ENCODE measurements at regions not wholly inside any gene's neighbourhood (a gene's known extent, or its start where the extent isn't known, plus 50 kb on each side); places are given as distances from the start of the nearest gene placed in this dataset.

DNA sequence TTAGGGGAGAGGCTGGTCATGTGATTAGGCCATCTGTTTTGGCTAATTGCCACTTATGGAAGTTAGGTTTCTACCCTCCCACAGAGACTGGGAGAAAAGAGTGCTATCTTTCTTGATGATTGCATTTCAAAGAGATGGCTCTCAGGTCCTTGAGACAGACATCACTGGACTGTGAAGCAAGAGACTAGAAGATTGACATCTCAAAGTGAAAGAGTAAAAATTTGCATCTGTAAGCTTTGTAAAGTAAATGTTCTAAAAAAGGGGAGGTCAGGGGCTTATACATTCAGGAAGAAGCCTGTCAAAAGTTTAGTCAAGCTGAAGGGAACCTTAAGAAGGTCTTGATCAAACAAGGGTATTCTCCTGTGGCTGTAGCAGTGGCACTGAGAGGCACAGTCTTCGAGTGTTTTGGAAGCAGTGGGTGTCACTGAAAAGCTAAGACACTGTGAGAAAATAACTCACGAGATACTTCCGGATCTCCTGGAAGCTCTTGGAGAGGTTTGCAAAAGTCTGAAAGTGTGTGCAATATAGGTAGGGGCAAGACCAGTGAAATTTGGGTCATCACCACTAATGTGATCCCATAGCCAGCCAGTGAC lies 342.1 kb downstream of the PHF14 start:
- H3K9me3 ChIP-seq: no peaks in the 10 kb centered on the region
- no peak overlapping the region for H3K27ac ChIP-seq
- 3% methylated on average over 3 of the region's 3 CpGs for WGBS (ENCODE audit: missing lambda C conversion rate)
- TF ChIP-seq RARB (CRISPR knock-in tag; IDR thresholded peaks at IDR 0.05) (no peak), HDAC2 (IDR thresholded peaks at IDR 0.05) (no peak), RFX5 (IDR thresholded peaks at IDR 0.05) (no peak), MAZ (IDR thresholded peaks at IDR 0.05; ENCODE audit: borderline replicate concordance, low read depth, low read length) (no peak), ZFP36 (IDR thresholded peaks at IDR 0.05; ENCODE audit: borderline replicate concordance, partially characterized antibody) (no peak), POLR2AphosphoS2 (conservative IDR thresholded peaks at IDR 0.05; ENCODE audit: low read length) (no peak), ZC3H11A (IDR thresholded peaks at IDR 0.05) (no peak), MAFK (IDR thresholded peaks at IDR 0.05; ENCODE audit: partially characterized antibody) (no peak), CBX2 (IDR thresholded peaks at IDR 0.05; ENCODE audit: borderline replicate concordance, low read depth) (no peak), ESRRA (IDR thresholded peaks at IDR 0.05; ENCODE audit: borderline replicate concordance, low read length) (no peak), NPAS2 (CRISPR knock-in tag; IDR thresholded peaks at IDR 0.05; ENCODE audit: borderline replicate concordance) (no peak), HOXB5 (CRISPR knock-in tag; IDR thresholded peaks at IDR 0.05) (no peak), FOSB (CRISPR knock-in tag; IDR thresholded peaks at IDR 0.05) (no peak), RCOR1 (IDR thresholded peaks at IDR 0.05; ENCODE audit: low read depth, low read length) (no peak), PHF8 (IDR thresholded peaks at IDR 0.05; ENCODE audit: borderline replicate concordance, low read depth) (no peak)
- TF ChIP-seq, protein P1, sequence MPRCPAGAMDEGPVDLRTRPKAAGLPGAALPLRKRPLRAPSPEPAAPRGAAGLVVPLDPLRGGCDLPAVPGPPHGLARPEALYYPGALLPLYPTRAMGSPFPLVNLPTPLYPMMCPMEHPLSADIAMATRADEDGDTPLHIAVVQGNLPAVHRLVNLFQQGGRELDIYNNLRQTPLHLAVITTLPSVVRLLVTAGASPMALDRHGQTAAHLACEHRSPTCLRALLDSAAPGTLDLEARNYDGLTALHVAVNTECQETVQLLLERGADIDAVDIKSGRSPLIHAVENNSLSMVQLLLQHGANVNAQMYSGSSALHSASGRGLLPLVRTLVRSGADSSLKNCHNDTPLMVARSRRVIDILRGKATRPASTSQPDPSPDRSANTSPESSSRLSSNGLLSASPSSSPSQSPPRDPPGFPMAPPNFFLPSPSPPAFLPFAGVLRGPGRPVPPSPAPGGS (IDR thresholded peaks at IDR 0.05): no peak
- TF ChIP-seq, protein P2, sequence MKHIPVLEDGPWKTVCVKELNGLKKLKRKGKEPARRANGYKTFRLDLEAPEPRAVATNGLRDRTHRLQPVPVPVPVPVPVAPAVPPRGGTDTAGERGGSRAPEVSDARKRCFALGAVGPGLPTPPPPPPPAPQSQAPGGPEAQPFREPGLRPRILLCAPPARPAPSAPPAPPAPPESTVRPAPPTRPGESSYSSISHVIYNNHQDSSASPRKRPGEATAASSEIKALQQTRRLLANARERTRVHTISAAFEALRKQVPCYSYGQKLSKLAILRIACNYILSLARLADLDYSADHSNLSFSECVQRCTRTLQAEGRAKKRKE (CRISPR knock-in tag; IDR thresholded peaks at IDR 0.05; ENCODE audit: low read depth): no peak
- TF ChIP-seq, protein P3, sequence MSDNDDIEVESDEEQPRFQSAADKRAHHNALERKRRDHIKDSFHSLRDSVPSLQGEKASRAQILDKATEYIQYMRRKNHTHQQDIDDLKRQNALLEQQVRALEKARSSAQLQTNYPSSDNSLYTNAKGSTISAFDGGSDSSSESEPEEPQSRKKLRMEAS (IDR thresholded peaks at IDR 0.05): no peak
- H3K4me3 ChIP-seq: no peak overlapping the region
- no peak for ATAC-seq
- ChIA-PET POLR2A (no interaction called here), CTCF (no interaction called here)
- FAIRE-seq: no peak
- H3K4me2 ChIP-seq: no peak overlapping the region
- no peak for DNase-seq (ENCODE audit: low read depth in 1 of 2, low spot score in 1 of 2)
- H3K4me1 ChIP-seq: no peaks in the 10 kb centered on the region

DNA sequence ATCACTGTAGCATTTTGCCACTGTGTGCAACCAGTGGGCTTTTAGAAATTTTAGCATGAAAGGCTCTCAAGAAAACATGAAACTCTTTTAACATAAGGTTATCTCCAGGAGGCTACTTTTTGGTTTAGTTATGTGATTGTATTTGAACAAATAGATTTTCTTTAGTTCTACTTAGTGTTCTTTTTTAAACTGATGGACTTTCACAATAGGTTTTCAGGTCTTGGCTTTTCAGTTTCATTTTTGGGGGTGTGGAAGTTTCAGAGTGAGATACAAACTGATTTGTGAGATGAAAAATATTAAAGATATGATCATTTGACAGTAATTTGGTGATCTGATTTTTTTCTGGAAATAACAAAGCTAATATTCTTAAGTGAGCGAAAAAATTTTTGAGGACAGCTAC lies 344.1 kb downstream of the PHF14 start:
- Histone ChIP-seq H3K4me3 (no peak overlapping the region), H3K9me3 (no peaks in the 10 kb centered on the region), H3K4me1 (no peaks in the 10 kb centered on the region), H3K27ac (no peak overlapping the region), H3K4me2 (no peak overlapping the region)
- DNase-seq (ENCODE audit: low read depth in 1 of 2, low spot score in 1 of 2) (no peak), FAIRE-seq (no peak), ATAC-seq (no peak)
- 8% methylated on average over 1 of the region's 1 CpG for WGBS (ENCODE audit: missing lambda C conversion rate)
- ChIA-PET CTCF (interaction anchor here (1.5 kb wide), 1 partner anchor 17 kb away, joined by 4 read pairs; no protein-coding TSS in a partner anchor), POLR2A (no interaction called here)
- TF ChIP-seq SREBF2 (IDR thresholded peaks at IDR 0.05) (no peak), BHLHE40 (IDR thresholded peaks at IDR 0.05; ENCODE audit: low read depth, low read length) (no peak), FOSB (CRISPR knock-in tag; IDR thresholded peaks at IDR 0.05) (no peak), MAZ (IDR thresholded peaks at IDR 0.05; ENCODE audit: borderline replicate concordance, low read depth, low read length) (no peak), EP300 (IDR thresholded peaks at IDR 0.05) (no peak), FOSL2 (IDR thresholded peaks at IDR 0.05) (no peak), FOSL2 (CRISPR knock-in tag; IDR thresholded peaks at IDR 0.05) (no peak), RAD21 (conservative IDR thresholded peaks at IDR 0.05 in 1 of 2, IDR thresholded peaks at IDR 0.05 in 1 of 2) (no peak), HOXA7 (CRISPR knock-in tag; IDR thresholded peaks at IDR 0.05) (no peak), RNF2 (IDR thresholded peaks at IDR 0.05; ENCODE audit: borderline replicate concordance, low read depth) (no peak), HOXB13 (CRISPR knock-in tag; IDR thresholded peaks at IDR 0.05; ENCODE audit: low read depth) (no peak), ZFP36 (IDR thresholded peaks at IDR 0.05; ENCODE audit: borderline replicate concordance, partially characterized antibody) (no peak), EHF (CRISPR knock-in tag; IDR thresholded peaks at IDR 0.05) (no peak), NPAS2 (CRISPR knock-in tag; IDR thresholded peaks at IDR 0.05; ENCODE audit: borderline replicate concordance) (no peak)
- TF ChIP-seq, protein P4, sequence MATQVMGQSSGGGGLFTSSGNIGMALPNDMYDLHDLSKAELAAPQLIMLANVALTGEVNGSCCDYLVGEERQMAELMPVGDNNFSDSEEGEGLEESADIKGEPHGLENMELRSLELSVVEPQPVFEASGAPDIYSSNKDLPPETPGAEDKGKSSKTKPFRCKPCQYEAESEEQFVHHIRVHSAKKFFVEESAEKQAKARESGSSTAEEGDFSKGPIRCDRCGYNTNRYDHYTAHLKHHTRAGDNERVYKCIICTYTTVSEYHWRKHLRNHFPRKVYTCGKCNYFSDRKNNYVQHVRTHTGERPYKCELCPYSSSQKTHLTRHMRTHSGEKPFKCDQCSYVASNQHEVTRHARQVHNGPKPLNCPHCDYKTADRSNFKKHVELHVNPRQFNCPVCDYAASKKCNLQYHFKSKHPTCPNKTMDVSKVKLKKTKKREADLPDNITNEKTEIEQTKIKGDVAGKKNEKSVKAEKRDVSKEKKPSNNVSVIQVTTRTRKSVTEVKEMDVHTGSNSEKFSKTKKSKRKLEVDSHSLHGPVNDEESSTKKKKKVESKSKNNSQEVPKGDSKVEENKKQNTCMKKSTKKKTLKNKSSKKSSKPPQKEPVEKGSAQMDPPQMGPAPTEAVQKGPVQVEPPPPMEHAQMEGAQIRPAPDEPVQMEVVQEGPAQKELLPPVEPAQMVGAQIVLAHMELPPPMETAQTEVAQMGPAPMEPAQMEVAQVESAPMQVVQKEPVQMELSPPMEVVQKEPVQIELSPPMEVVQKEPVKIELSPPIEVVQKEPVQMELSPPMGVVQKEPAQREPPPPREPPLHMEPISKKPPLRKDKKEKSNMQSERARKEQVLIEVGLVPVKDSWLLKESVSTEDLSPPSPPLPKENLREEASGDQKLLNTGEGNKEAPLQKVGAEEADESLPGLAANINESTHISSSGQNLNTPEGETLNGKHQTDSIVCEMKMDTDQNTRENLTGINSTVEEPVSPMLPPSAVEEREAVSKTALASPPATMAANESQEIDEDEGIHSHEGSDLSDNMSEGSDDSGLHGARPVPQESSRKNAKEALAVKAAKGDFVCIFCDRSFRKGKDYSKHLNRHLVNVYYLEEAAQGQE (IDR thresholded peaks at IDR 0.05): no peak
- TF ChIP-seq, protein P5, sequence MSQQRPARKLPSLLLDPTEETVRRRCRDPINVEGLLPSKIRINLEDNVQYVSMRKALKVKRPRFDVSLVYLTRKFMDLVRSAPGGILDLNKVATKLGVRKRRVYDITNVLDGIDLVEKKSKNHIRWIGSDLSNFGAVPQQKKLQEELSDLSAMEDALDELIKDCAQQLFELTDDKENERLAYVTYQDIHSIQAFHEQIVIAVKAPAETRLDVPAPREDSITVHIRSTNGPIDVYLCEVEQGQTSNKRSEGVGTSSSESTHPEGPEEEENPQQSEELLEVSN (IDR thresholded peaks at IDR 0.05; ENCODE audit: borderline replicate concordance, low read depth): no peak
- TF ChIP-seq, protein P6, sequence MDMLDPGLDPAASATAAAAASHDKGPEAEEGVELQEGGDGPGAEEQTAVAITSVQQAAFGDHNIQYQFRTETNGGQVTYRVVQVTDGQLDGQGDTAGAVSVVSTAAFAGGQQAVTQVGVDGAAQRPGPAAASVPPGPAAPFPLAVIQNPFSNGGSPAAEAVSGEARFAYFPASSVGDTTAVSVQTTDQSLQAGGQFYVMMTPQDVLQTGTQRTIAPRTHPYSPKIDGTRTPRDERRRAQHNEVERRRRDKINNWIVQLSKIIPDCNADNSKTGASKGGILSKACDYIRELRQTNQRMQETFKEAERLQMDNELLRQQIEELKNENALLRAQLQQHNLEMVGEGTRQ (IDR thresholded peaks at IDR 0.05): no peak

All from A549 (cell line).